ENCODE measurements at regions not wholly inside any gene's neighbourhood (a gene's known extent, or its start where the extent isn't known, plus 50 kb on each side); places are given as distances from the start of the nearest gene placed in this dataset.

DNA sequence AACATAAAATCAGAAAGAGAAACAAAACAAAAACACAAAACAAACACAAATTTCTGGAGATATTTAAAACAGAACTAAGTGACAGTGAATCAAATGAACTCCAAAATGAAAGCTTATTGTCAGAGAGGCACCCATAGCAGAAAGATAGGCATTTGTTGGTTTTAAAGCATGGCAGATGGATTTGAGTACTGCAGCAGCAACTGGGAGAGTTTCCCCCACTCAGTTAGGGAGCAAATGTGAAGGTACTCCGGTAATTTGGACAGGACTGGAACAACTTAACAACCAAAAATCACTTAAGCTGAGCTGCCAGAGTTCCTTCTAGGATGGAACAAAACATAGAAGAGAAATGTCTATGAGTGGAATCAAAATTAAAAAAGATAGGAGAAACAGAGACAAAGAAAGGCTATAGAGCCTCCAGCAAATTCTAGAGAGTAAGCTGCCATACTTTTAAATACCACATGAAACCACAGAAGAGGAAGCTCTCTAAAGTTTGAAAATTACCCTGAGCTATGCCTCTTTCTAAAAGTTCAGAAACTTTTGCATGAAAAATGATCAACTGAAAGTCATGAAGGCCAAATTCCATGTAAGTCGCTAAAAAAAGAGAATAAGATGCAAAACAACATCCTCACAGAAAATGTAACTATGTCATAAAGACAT is 1248.3 kb upstream of the USP15 start:
- ChIA-PET CTCF (no interaction called here), POLR2A (no interaction called here), RAD21 (ENCODE audit: low non-redundant PET in 1 of 2, low total read pairs in 2 of 2, uncharacterized antibody in 2 of 2, unreplicated experiment in 2 of 2) (no interaction called here)
- Histone ChIP-seq H3K9me3 (ENCODE audit: control insufficient read depth in 1 of 2, insufficient read depth in 1 of 2, low read depth in 1 of 2, low read length in 2 of 2) (no peaks in the 10 kb centered on the region), H3K4me2 (ENCODE audit: low read length) (no peak overlapping the region), H4K20me1 (ENCODE audit: insufficient read depth) (no peaks in the 10 kb centered on the region), H3K9ac (ENCODE audit: low read length) (no peak overlapping the region), H3K4me3 (replicated peaks in 1 of 2; ENCODE audit: low read depth in 1 of 2, low read length in 2 of 2) (no peak overlapping the region), H3K36me3 (ENCODE audit: control insufficient read depth in 1 of 2, insufficient read depth in 2 of 2, low read length in 2 of 2) (no peaks in the 10 kb centered on the region), H3K9me2 (ENCODE audit: insufficient read depth) (no peaks in the 10 kb centered on the region), H3K79me2 (ENCODE audit: insufficient read depth, low read length) (no peaks in the 10 kb centered on the region), H3K27ac (ENCODE audit: low read depth, low read length) (no peak overlapping the region), H3K4me1 (ENCODE audit: control insufficient read depth in 1 of 2, insufficient read depth in 2 of 2, low read length in 2 of 2) (no peaks in the 10 kb centered on the region), H3K27me3 (ENCODE audit: insufficient read depth, low read length) (no peaks in the 10 kb centered on the region), H2AFZ (ENCODE audit: low read depth, low read length, poor library complexity, severe bottlenecking) (no peak overlapping the region)
- BruUV-seq (replicated peaks) = no TSS peak
- ATAC-seq = no peak
- intact Hi-C loops (cut with micrococcal nuclease) = no loop called here
- DNase-seq (ENCODE audit: low read depth, low spot score) = no peak
- no peak for TF ChIP-seq SRF (IDR thresholded peaks at IDR 0.05; ENCODE audit: low read depth)
- no peak for TF ChIP-seq SIN3A (IDR thresholded peaks at IDR 0.05; ENCODE audit: low read depth)

DNA sequence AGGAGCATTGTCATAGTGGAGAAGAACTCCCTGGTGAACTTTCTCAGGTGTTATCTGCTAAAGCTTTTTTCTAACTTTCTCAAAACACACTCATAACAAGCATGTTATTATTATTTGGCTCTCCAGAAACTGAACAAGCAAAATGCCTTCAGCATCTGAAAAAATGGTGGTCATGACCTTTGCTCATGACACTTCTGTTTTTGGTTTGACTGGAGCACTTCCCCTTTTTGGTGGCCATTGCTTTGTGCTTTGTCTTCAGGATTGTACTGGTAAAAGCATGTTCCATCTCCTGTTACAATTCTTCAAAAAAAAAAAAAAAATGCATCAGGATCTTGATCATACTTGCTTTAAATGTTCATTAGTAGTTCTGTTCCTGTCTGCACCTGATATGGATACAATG is 1241.6 kb upstream of the USP15 start:
- H3K27me3 ChIP-seq (ENCODE audit: insufficient read depth, low read length) = no peaks in the 10 kb centered on the region
- H2AFZ ChIP-seq (ENCODE audit: low read depth, low read length, poor library complexity, severe bottlenecking) = no peak overlapping the region
- no peaks in the 10 kb centered on the region for H3K36me3 ChIP-seq (ENCODE audit: control insufficient read depth in 1 of 2, insufficient read depth in 2 of 2, low read length in 2 of 2)
- RAD21 ChIA-PET (ENCODE audit: low non-redundant PET in 1 of 2, low total read pairs in 2 of 2, uncharacterized antibody in 2 of 2, unreplicated experiment in 2 of 2) = no interaction called here
- H4K20me1 ChIP-seq (ENCODE audit: insufficient read depth) = no peaks in the 10 kb centered on the region
- no peak overlapping the region for H3K4me2 ChIP-seq (ENCODE audit: low read length)
- ATAC-seq (no peak), DNase-seq (ENCODE audit: low read depth, low spot score) (no peak)
- CTCF ChIA-PET = no interaction called here
- no peaks in the 10 kb centered on the region for H3K9me3 ChIP-seq (ENCODE audit: control insufficient read depth in 1 of 2, insufficient read depth in 1 of 2, low read depth in 1 of 2, low read length in 2 of 2)
- H3K4me1 ChIP-seq (ENCODE audit: control insufficient read depth in 1 of 2, insufficient read depth in 2 of 2, low read length in 2 of 2) = no peaks in the 10 kb centered on the region
- no peak overlapping the region for H3K9ac ChIP-seq (ENCODE audit: low read length)
- intact Hi-C loops (cut with micrococcal nuclease) = no loop called here
- H3K9me2 ChIP-seq (ENCODE audit: insufficient read depth) = no peaks in the 10 kb centered on the region
- H3K4me3 ChIP-seq (replicated peaks in 1 of 2; ENCODE audit: low read depth in 1 of 2, low read length in 2 of 2) = no peak overlapping the region
- H3K27ac ChIP-seq (ENCODE audit: low read depth, low read length) = no peak overlapping the region
- H3K79me2 ChIP-seq (ENCODE audit: insufficient read depth, low read length) = no peaks in the 10 kb centered on the region
- BruUV-seq (replicated peaks) = no TSS peak
- POLR2A ChIA-PET = no interaction called here
- TF ChIP-seq RAD21 (IDR thresholded peaks at IDR 0.05; ENCODE audit: low read depth) = no peak
- TF ChIP-seq, protein P1, sequence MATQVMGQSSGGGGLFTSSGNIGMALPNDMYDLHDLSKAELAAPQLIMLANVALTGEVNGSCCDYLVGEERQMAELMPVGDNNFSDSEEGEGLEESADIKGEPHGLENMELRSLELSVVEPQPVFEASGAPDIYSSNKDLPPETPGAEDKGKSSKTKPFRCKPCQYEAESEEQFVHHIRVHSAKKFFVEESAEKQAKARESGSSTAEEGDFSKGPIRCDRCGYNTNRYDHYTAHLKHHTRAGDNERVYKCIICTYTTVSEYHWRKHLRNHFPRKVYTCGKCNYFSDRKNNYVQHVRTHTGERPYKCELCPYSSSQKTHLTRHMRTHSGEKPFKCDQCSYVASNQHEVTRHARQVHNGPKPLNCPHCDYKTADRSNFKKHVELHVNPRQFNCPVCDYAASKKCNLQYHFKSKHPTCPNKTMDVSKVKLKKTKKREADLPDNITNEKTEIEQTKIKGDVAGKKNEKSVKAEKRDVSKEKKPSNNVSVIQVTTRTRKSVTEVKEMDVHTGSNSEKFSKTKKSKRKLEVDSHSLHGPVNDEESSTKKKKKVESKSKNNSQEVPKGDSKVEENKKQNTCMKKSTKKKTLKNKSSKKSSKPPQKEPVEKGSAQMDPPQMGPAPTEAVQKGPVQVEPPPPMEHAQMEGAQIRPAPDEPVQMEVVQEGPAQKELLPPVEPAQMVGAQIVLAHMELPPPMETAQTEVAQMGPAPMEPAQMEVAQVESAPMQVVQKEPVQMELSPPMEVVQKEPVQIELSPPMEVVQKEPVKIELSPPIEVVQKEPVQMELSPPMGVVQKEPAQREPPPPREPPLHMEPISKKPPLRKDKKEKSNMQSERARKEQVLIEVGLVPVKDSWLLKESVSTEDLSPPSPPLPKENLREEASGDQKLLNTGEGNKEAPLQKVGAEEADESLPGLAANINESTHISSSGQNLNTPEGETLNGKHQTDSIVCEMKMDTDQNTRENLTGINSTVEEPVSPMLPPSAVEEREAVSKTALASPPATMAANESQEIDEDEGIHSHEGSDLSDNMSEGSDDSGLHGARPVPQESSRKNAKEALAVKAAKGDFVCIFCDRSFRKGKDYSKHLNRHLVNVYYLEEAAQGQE (IDR thresholded peaks at IDR 0.05; ENCODE audit: low read depth) = no peak
- TF ChIP-seq ZFX (IDR thresholded peaks at IDR 0.05) = no peak
- no peak for TF ChIP-seq JUND (IDR thresholded peaks at IDR 0.05)
- TF ChIP-seq, protein P2, sequence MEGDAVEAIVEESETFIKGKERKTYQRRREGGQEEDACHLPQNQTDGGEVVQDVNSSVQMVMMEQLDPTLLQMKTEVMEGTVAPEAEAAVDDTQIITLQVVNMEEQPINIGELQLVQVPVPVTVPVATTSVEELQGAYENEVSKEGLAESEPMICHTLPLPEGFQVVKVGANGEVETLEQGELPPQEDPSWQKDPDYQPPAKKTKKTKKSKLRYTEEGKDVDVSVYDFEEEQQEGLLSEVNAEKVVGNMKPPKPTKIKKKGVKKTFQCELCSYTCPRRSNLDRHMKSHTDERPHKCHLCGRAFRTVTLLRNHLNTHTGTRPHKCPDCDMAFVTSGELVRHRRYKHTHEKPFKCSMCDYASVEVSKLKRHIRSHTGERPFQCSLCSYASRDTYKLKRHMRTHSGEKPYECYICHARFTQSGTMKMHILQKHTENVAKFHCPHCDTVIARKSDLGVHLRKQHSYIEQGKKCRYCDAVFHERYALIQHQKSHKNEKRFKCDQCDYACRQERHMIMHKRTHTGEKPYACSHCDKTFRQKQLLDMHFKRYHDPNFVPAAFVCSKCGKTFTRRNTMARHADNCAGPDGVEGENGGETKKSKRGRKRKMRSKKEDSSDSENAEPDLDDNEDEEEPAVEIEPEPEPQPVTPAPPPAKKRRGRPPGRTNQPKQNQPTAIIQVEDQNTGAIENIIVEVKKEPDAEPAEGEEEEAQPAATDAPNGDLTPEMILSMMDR (IDR thresholded peaks at IDR 0.05 in 2 of 3, conservative IDR thresholded peaks at IDR 0.05 in 1 of 3; ENCODE audit: borderline replicate concordance in 1 of 3, insufficient read depth in 1 of 3, low read depth in 2 of 3, low read length in 2 of 3) = no peak
- no peak for TF ChIP-seq ZNF274 (IDR thresholded peaks at IDR 0.05; ENCODE audit: low read depth, low read length)
- TF ChIP-seq ELF1 (IDR thresholded peaks at IDR 0.05; ENCODE audit: borderline replicate concordance, low read depth) = no peak
- no peak for TF ChIP-seq FOSL1 (IDR thresholded peaks at IDR 0.05; ENCODE audit: low read depth)
- TF ChIP-seq, protein P3, sequence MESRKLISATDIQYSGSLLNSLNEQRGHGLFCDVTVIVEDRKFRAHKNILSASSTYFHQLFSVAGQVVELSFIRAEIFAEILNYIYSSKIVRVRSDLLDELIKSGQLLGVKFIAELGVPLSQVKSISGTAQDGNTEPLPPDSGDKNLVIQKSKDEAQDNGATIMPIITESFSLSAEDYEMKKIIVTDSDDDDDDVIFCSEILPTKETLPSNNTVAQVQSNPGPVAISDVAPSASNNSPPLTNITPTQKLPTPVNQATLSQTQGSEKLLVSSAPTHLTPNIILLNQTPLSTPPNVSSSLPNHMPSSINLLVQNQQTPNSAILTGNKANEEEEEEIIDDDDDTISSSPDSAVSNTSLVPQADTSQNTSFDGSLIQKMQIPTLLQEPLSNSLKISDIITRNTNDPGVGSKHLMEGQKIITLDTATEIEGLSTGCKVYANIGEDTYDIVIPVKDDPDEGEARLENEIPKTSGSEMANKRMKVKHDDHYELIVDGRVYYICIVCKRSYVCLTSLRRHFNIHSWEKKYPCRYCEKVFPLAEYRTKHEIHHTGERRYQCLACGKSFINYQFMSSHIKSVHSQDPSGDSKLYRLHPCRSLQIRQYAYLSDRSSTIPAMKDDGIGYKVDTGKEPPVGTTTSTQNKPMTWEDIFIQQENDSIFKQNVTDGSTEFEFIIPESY (IDR thresholded peaks at IDR 0.05; ENCODE audit: extremely low read depth, insufficient replicate concordance, low read length) = no peak
- TF ChIP-seq TCF7L2 (IDR thresholded peaks at IDR 0.05; ENCODE audit: borderline replicate concordance, extremely low read depth, insufficient read depth, insufficient read length) = no peak
- TF ChIP-seq SRF (IDR thresholded peaks at IDR 0.05; ENCODE audit: low read depth) = no peak
- TF ChIP-seq EZH2 (IDR thresholded peaks at IDR 0.05) = no peak
